Uterus (tissue), 3 donors: ENCODE measurements at regions not wholly inside any gene's neighbourhood (a gene's known extent, or its start where the extent isn't known, plus 50 kb on each side); places are given as distances from the start of the nearest gene placed in this dataset.

Experiments used
- DNase-seq, 2 donors: peaks; one replicate each; pipeline ENCODE4 v3.0.0-alpha.2; 2019 to 2020
- H3K27ac ChIP-seq, 2 donors: fragments of 200-600 bp; sonication (generic); 1 replicate in 1 of 2; 2 replicates in 1 of 2; pipeline ENCODE4 v1.5.1; 2016 to 2018
- H3K27me3 ChIP-seq, 2 donors: fragments of 200-600 bp; sonication (generic); one replicate each; pipeline ENCODE4 v1.5.1; 2018 to 2019; ENCODE audit warnings: control low read depth in 1 of 2
- H3K36me3 ChIP-seq, 2 donors: fragments of 200-600 bp; sonication (generic); one replicate each; pipeline ENCODE4 v1.5.1; 2019; ENCODE audit warnings: control low read depth in 1 of 2
- H3K4me1 ChIP-seq, 2 donors: fragments of 200-600 bp; sonication (generic); one replicate each; pipeline ENCODE4 v1.5.1; 2018 to 2019; ENCODE audit warnings: control low read depth in 1 of 2
- H3K4me3 ChIP-seq, 2 donors: fragments of 200-600 bp; sonication (generic); 1 replicate in 1 of 2; 2 replicates in 1 of 2; pipeline ENCODE4 v1.5.1; 2018 to 2019; ENCODE audit warnings: mild to moderate bottlenecking in 1 of 2
- H3K9me3 ChIP-seq, 2 donors: fragments of 200-600 bp; sonication (generic); one replicate each; pipeline ENCODE4 v1.5.1; 2019; ENCODE audit warnings: control low read depth in 1 of 2
- CTCF ChIP-seq, 4 experiments: fragments of 200-600 bp in 2 of 4; fragments of 450-650 bp in 2 of 4; sonication (generic) in 2 of 4; IDR thresholded peaks; one replicate each; pipeline ENCODE4 v1.5.1; 2016 to 2019; ENCODE audit warnings: antibody characterized with exemption in 4 of 4, mild to moderate bottlenecking in 2 of 4, moderate library complexity in 1 of 4
- POLR2A ChIP-seq, 2 donors: fragments of 450-650 bp; IDR thresholded peaks; one replicate each; pipeline ENCODE4 v1.6.1; 2016; ENCODE audit warnings: antibody characterized with exemption in 2 of 2, mild to moderate bottlenecking in 1 of 2, moderate library complexity in 1 of 2
- intact Hi-C: fragments of 100-400 bp; cut with DNase I; formaldehyde crosslinking; loops from one replicate; pipeline ENCODE4 v1.15.1; 2023; ENCODE audit warnings: low total_unique reads
- donor health status: DM: yes; HTN: yes; CAD: no.

- TF ChIP-seq CTCF (IDR thresholded peaks at IDR 0.05) (no peak), POLR2A (IDR thresholded peaks at IDR 0.05) (no peak)
- Histone ChIP-seq H3K4me3 (no peak overlapping the region), H3K36me3 (no peaks in the 10 kb centered on the region), H3K9me3 (no peaks in the 10 kb centered on the region), H3K27me3 (no peaks in the 10 kb centered on the region), H3K27ac (no peak overlapping the region), H3K4me1 (no peaks in the 10 kb centered on the region)
- no peak for DNase-seq
- intact Hi-C loops = no loop called here
These were observed 255.4 kb downstream of the SDHAF3 start for GRCh38 chr7:97372882-97373281.

- intact Hi-C loops = no loop called here
- no peak overlapping the region for H3K4me3 ChIP-seq
- H3K4me1 ChIP-seq = no peaks in the 10 kb centered on the region
- no peaks in the 10 kb centered on the region for H3K9me3 ChIP-seq
- H3K27me3 ChIP-seq = no peaks in the 10 kb centered on the region
- TF ChIP-seq CTCF (IDR thresholded peaks at IDR 0.05) (no peak), POLR2A (IDR thresholded peaks at IDR 0.05) (no peak)
- no peaks in the 10 kb centered on the region for H3K36me3 ChIP-seq
- H3K27ac ChIP-seq = no peak overlapping the region
- no peak for DNase-seq
These were observed 256.2 kb downstream of the SDHAF3 start for GRCh38 chr7:97373736-97374135.

- Histone ChIP-seq H3K27ac (no peak overlapping the region), H3K4me3 (no peak overlapping the region), H3K36me3 (no peaks in the 10 kb centered on the region), H3K27me3 (no peaks in the 10 kb centered on the region), H3K4me1 (no peaks in the 10 kb centered on the region), H3K9me3 (no peaks in the 10 kb centered on the region)
- no peak for TF ChIP-seq POLR2A (IDR thresholded peaks at IDR 0.05)
- no peak for TF ChIP-seq CTCF (IDR thresholded peaks at IDR 0.05)
- DNase-seq = no peak
- intact Hi-C loops = no loop called here
These were observed 260.2 kb downstream of the SDHAF3 start for GRCh38 chr7:97377713-97378112.

GRCh38 chr7:97381815-97382554 lies 264.5 kb downstream of the SDHAF3 start:
- no peak for DNase-seq
- intact Hi-C loops = no loop called here
- no peak for TF ChIP-seq CTCF (IDR thresholded peaks at IDR 0.05)
- TF ChIP-seq POLR2A (IDR thresholded peaks at IDR 0.05) = no peak
- H3K4me1 ChIP-seq = no peaks in the 10 kb centered on the region
- no peaks in the 10 kb centered on the region for H3K27me3 ChIP-seq
- H3K27ac ChIP-seq = no peak overlapping the region
- no peaks in the 10 kb centered on the region for H3K36me3 ChIP-seq
- H3K9me3 ChIP-seq = no peaks in the 10 kb centered on the region
- H3K4me3 ChIP-seq = no peak overlapping the region

- no peaks in the 10 kb centered on the region for H3K9me3 ChIP-seq
- no peak for DNase-seq
- H3K36me3 ChIP-seq = no peaks in the 10 kb centered on the region
- no peak for TF ChIP-seq POLR2A (IDR thresholded peaks at IDR 0.05)
- TF ChIP-seq CTCF (IDR thresholded peaks at IDR 0.05) = no peak
- no peaks in the 10 kb centered on the region for H3K4me1 ChIP-seq
- intact Hi-C loops = no loop called here
- H3K27me3 ChIP-seq = no peaks in the 10 kb centered on the region
- H3K4me3 ChIP-seq = no peak overlapping the region
- H3K27ac ChIP-seq = no peak overlapping the region
These were observed 272.6 kb downstream of the SDHAF3 start for GRCh38 chr7:97390052-97390451.
